Epithelial cell of esophagus (primary cell): ENCODE measurements at regions not wholly inside any gene's neighbourhood (a gene's known extent, or its start where the extent isn't known, plus 50 kb on each side); places are given as distances from the start of the nearest gene placed in this dataset.

Experiments used
- DNase-seq: peaks from one replicate; pipeline ENCODE4 v3.0.0; 2010; ENCODE audit warnings: low read depth
- H3K4me3 ChIP-seq: 2 replicates; pipeline ENCODE4 v1.5.1; 2011; ENCODE audit warnings: mild to moderate bottlenecking, low read length, control low read depth
- CTCF ChIP-seq: IDR thresholded peaks from 2 replicates; pipeline ENCODE4 v1.5.1; 2011; ENCODE audit warnings: low read depth, mild to moderate bottlenecking, low read length, control low read depth, inconsistent platforms; ENCODE audit not compliant: insufficient read depth; ENCODE audit errors: missing control alignments

- no peak for DNase-seq
- H3K4me3 ChIP-seq, result no peak overlapping the region
- TF ChIP-seq CTCF, result no peak
These were observed 146.3 kb upstream of the RAB4A start for GRCh38 chr1:229124520-229125124.

- DNase-seq, result no peak
- no peak for TF ChIP-seq CTCF
- no peak overlapping the region for H3K4me3 ChIP-seq
These were observed 143.6 kb upstream of the RAB4A start for GRCh38 chr1:229127301-229127700.

GRCh38 chr1:229128066-229128608 is 142.8 kb upstream of the RAB4A start:
- H3K4me3 ChIP-seq, result no peak overlapping the region
- TF ChIP-seq CTCF, result no peak

GRCh38 chr1:229129301-229130027 is 141.4 kb upstream of the RAB4A start:
- no peak for TF ChIP-seq CTCF
- no peak for DNase-seq

More at GRCh38 chr1:229128066-229128608, 142.8 kb upstream of the RAB4A start:
- DNase-seq, result no peak

GRCh38 chr1:229130028-229130668 is 140.8 kb upstream of the RAB4A start:
- no peak overlapping the region for H3K4me3 ChIP-seq
- no peak for TF ChIP-seq CTCF

More at GRCh38 chr1:229129301-229130027, 141.4 kb upstream of the RAB4A start:
- no peak overlapping the region for H3K4me3 ChIP-seq

GRCh38 chr1:229131243-229132105 is 139.4 kb upstream of the RAB4A start:
- DNase-seq, result no peak
- TF ChIP-seq CTCF, result no peak
- H3K4me3 ChIP-seq, result no peak overlapping the region

More at GRCh38 chr1:229130028-229130668, 140.8 kb upstream of the RAB4A start:
- DNase-seq, result no peak
